Keratinocyte (primary cell): ENCODE measurements at regions not wholly inside any gene's neighbourhood (a gene's known extent, or its start where the extent isn't known, plus 50 kb on each side); places are given as distances from the start of the nearest gene placed in this dataset.
A peak's percentile ranks its signal among the peaks of the same experiment; 100 is the strongest.

ENCODE experiments used
- DNase-seq: peaks from one replicate; pipeline ENCODE4 v3.0.0-alpha.2; 2011; ENCODE audit warnings: low read depth, missing footprints, low spot score
- FAIRE-seq: peaks from 2 replicates; lab custom pipeline; 2011; peaks lifted over from hg19 to GRCh38; lab: Jason Lieb, UNC
- H2AFZ ChIP-seq: 2 replicates; pipeline ENCODE4 v1.6.0; 2012; ENCODE audit warnings: low read length, control low read depth, inconsistent platforms; ENCODE audit not compliant: control insufficient read depth
- H3K27ac ChIP-seq: 2 replicates; pipeline ENCODE4 v1.5.1; 2011; ENCODE audit warnings: low read length; ENCODE audit not compliant: control insufficient read depth, insufficient read depth
- H3K27me3 ChIP-seq: 3 replicates; pipeline ENCODE4 v1.6.0; 2011; ENCODE audit warnings: low read length; ENCODE audit not compliant: control insufficient read depth, insufficient read depth; ENCODE audit errors: extremely low read depth
- H3K36me3 ChIP-seq, 2 experiments: 2 replicates in 1 of 2; 3 replicates in 1 of 2; pipeline ENCODE4 v1.5.1; 2011; ENCODE audit warnings: low read length in 2 of 2, mild to moderate bottlenecking in 1 of 2; ENCODE audit not compliant: control insufficient read depth in 2 of 2, insufficient read depth in 2 of 2; ENCODE audit errors: extremely low read depth in 1 of 2
- H3K4me1 ChIP-seq: 3 replicates; pipeline ENCODE4 v1.5.1; 2011; ENCODE audit warnings: low read length; ENCODE audit not compliant: control insufficient read depth, insufficient read depth; ENCODE audit errors: extremely low read depth
- H3K4me2 ChIP-seq: 3 replicates; pipeline ENCODE4 v1.6.0; 2011; ENCODE audit warnings: low read depth, low read length; ENCODE audit not compliant: control insufficient read depth, insufficient read depth; ENCODE audit errors: extremely low read depth
- H3K4me3 ChIP-seq, 3 experiments: fragments of 200-600 bp in 1 of 3; sonication (generic) in 1 of 3; 2 replicates in 2 of 3; 3 replicates in 1 of 3; pipeline ENCODE4 v1.5.1; 2011 to 2016; ENCODE audit warnings: low read length in 3 of 3, mild to moderate bottlenecking in 3 of 3, control low read depth in 2 of 3, inconsistent platforms in 1 of 3, low read depth in 1 of 3, mixed read lengths in 1 of 3, mixed run types in 1 of 3, moderate library complexity in 1 of 3; ENCODE audit not compliant: control insufficient read depth in 2 of 3, insufficient read depth in 2 of 3; ENCODE audit errors: extremely low read depth in 1 of 3
- H3K79me2 ChIP-seq: 2 replicates; pipeline ENCODE4 v1.6.0; 2012; ENCODE audit warnings: low read length; ENCODE audit not compliant: control insufficient read depth, insufficient read depth
- H3K9ac ChIP-seq: 3 replicates; pipeline ENCODE4 v1.6.0; 2011; ENCODE audit warnings: low read length; ENCODE audit not compliant: control insufficient read depth, insufficient read depth; ENCODE audit errors: extremely low read depth
- H3K9me1 ChIP-seq: 3 replicates; pipeline ENCODE4 v1.6.0; 2011; ENCODE audit warnings: low read length; ENCODE audit not compliant: control insufficient read depth, insufficient read depth; ENCODE audit errors: extremely low read depth
- H3K9me3 ChIP-seq: 2 replicates; pipeline ENCODE4 v1.5.1; 2012; ENCODE audit warnings: low read depth, low read length; ENCODE audit not compliant: control insufficient read depth
- H4K20me1 ChIP-seq: 3 replicates; pipeline ENCODE4 v1.6.0; 2011; ENCODE audit warnings: low read length; ENCODE audit not compliant: control insufficient read depth, insufficient read depth; ENCODE audit errors: extremely low read depth
- EZH2 ChIP-seq: IDR thresholded peaks from one replicate; pipeline ENCODE4 v1.6.1; 2012; ENCODE audit warnings: inconsistent platforms, mild to moderate bottlenecking, low read length, moderate library complexity
- dilution Hi-C: fragments of 300-500 bp; cut with MboI; formaldehyde crosslinking; loops from one replicate; pipeline ENCODE4 v1.7.0; 2020; ENCODE audit warnings: low sequenced_read_pairs; ENCODE audit not compliant: extremely low pct_ligation_motif_present
- TF ChIP-seq, protein P1 (sequence below), 3 experiments: IDR thresholded peaks in 1 of 3; conservative IDR thresholded peaks in 1 of 3; optimal IDR thresholded peaks in 1 of 3; 2 replicates in 2 of 3; 3 replicates in 1 of 3; pipeline versions ENCODE3 to v1.5.1; 2011; ENCODE audit warnings: low read length in 3 of 3, mild to moderate bottlenecking in 3 of 3, moderate library complexity in 2 of 3, control low read depth in 1 of 3, inconsistent platforms in 1 of 3; ENCODE audit not compliant: insufficient read depth in 2 of 3; ENCODE audit errors: extremely low read depth in 1 of 3

DNA sequence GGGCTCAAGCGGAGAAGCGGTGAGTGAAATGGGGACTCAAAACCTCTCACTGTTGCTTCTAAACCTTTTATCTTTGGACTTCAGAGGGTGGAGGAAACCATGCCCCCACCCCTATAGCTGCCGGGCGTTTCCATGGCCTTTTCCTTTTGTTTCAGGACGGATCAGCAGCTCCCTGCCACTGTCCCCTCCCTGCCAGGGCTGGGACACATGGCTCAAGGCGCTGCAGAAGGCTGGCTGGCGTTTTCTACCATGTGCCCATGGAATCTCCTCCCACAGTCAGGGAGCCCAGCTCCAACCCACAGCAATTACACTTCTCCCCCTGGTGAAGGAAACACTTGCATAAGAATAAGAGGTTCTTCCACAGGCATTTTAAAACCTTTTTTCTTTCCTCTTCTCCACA is 812.7 kb downstream of the PLA2G4A start:
- dilution Hi-C loops, result no loop called here
- FAIRE-seq, result no peak

DNA sequence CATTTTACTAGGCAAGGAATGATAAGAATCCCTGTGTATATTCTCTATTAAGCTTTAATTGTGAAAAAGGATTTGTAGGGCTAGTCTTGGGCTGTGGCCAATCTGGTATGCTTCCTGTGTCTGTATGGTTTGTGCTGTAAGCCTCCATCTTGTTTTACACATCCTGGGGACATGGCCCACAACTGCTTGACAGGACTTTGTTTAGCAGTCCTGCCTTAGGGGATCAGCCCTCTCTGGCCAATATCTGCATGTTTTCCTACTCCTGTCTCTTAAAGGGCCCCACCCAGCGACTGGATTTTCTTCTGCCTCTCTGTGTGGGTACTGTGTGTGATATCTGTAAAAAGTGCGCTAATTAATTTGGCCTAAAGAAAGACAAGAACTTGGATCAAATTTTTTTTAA is 813.2 kb downstream of the PLA2G4A start:
- Histone ChIP-seq H3K27me3 (no peaks in the 10 kb centered on the region), H3K4me2 (no peak overlapping the region), H3K27ac (no peak overlapping the region), H3K4me3 (no peak overlapping the region), H2AFZ (peak overlapping the region; percentile 49), H4K20me1 (no peaks in the 10 kb centered on the region), H3K36me3 (no peaks in the 10 kb centered on the region), H3K4me1 (no peaks in the 10 kb centered on the region), H3K9ac (no peak overlapping the region), H3K79me2 (no peaks in the 10 kb centered on the region), H3K9me1 (no peaks in the 10 kb centered on the region), H3K9me3 (peaks cover 4% of the 10 kb centered on the region)
- TF ChIP-seq, protein P1, sequence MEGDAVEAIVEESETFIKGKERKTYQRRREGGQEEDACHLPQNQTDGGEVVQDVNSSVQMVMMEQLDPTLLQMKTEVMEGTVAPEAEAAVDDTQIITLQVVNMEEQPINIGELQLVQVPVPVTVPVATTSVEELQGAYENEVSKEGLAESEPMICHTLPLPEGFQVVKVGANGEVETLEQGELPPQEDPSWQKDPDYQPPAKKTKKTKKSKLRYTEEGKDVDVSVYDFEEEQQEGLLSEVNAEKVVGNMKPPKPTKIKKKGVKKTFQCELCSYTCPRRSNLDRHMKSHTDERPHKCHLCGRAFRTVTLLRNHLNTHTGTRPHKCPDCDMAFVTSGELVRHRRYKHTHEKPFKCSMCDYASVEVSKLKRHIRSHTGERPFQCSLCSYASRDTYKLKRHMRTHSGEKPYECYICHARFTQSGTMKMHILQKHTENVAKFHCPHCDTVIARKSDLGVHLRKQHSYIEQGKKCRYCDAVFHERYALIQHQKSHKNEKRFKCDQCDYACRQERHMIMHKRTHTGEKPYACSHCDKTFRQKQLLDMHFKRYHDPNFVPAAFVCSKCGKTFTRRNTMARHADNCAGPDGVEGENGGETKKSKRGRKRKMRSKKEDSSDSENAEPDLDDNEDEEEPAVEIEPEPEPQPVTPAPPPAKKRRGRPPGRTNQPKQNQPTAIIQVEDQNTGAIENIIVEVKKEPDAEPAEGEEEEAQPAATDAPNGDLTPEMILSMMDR (optimal IDR thresholded peaks at IDR 0.05 in 1 of 3, IDR thresholded peaks at IDR 0.05 in 1 of 3, conservative IDR thresholded peaks at IDR 0.05 in 1 of 3; ENCODE audit: extremely low read depth in 1 of 3, insufficient read depth in 2 of 3, low read length in 3 of 3), result no peak
- no peak for TF ChIP-seq EZH2
- dilution Hi-C loops, result no loop called here
- DNase-seq (no peak), FAIRE-seq (no peak)

More for the DNA sequence above, 812.7 kb downstream of the PLA2G4A start:
- no peak for DNase-seq
- Histone ChIP-seq H3K36me3 (no peaks in the 10 kb centered on the region), H3K9me3 (peaks cover 4% of the 10 kb centered on the region), H3K27me3 (no peaks in the 10 kb centered on the region), H3K4me3 (no peak overlapping the region), H3K9me1 (no peaks in the 10 kb centered on the region), H2AFZ (no peak overlapping the region), H3K27ac (no peak overlapping the region), H3K9ac (no peak overlapping the region), H4K20me1 (no peaks in the 10 kb centered on the region), H3K4me2 (no peak overlapping the region), H3K79me2 (no peaks in the 10 kb centered on the region), H3K4me1 (no peaks in the 10 kb centered on the region)
- TF ChIP-seq, protein P1 (optimal IDR thresholded peaks at IDR 0.05 in 1 of 3, IDR thresholded peaks at IDR 0.05 in 1 of 3, conservative IDR thresholded peaks at IDR 0.05 in 1 of 3; ENCODE audit: extremely low read depth in 1 of 3, insufficient read depth in 2 of 3, low read length in 3 of 3), result no peak
